Liver (tissue), 8 donors: ENCODE measurements at regions not wholly inside any gene's neighbourhood (a gene's known extent, or its start where the extent isn't known, plus 50 kb on each side); places are given as distances from the start of the nearest gene placed in this dataset.

Experiments used
- DNase-seq: peaks from one replicate; pipeline ENCODE4 v3.0.0-alpha.2; 2017; ENCODE audit warnings: low spot score
- H3K27ac ChIP-seq, 2 donors: one replicate each; pipeline ENCODE4 v1.7.0; 2013; ENCODE audit warnings: inconsistent platforms in 2 of 2, low read length in 2 of 2, control low read depth in 1 of 2, low read depth in 1 of 2, mild to moderate bottlenecking in 1 of 2
- H3K27me3 ChIP-seq, 4 donors: one replicate each; pipeline versions ENCODE4 v1.6.1 to v1.7.0; 2013; ENCODE audit warnings: low read length in 3 of 4, inconsistent platforms in 1 of 4, mild to moderate bottlenecking in 1 of 4, moderate library complexity in 1 of 4; ENCODE audit not compliant: control insufficient read depth in 4 of 4, insufficient read depth in 4 of 4
- H3K36me3 ChIP-seq, 4 donors: one replicate each; pipeline versions ENCODE4 v1.6.1 to v1.7.0; 2013; ENCODE audit warnings: low read length in 3 of 4, mild to moderate bottlenecking in 3 of 4, low read depth in 1 of 4, moderate library complexity in 1 of 4; ENCODE audit not compliant: control insufficient read depth in 4 of 4, insufficient read depth in 3 of 4
- H3K4me1 ChIP-seq, 4 donors: one replicate each; pipeline versions ENCODE4 v1.6.1 to v1.7.0; 2013; ENCODE audit warnings: low read length in 3 of 4, mild to moderate bottlenecking in 3 of 4, moderate library complexity in 1 of 4; ENCODE audit not compliant: control insufficient read depth in 4 of 4, insufficient read depth in 4 of 4
- H3K4me3 ChIP-seq, 3 donors: one replicate each; pipeline versions ENCODE4 v1.6.1 to v1.7.0; 2013; ENCODE audit warnings: low read length in 3 of 3, control low read depth in 1 of 3, low read depth in 1 of 3, mild to moderate bottlenecking in 1 of 3
- H3K9ac ChIP-seq, 2 donors: one replicate each; pipeline ENCODE4 v1.7.0; 2013; ENCODE audit warnings: low read length in 2 of 2, mild to moderate bottlenecking in 2 of 2, moderate library complexity in 2 of 2, control low read depth in 1 of 2, low read depth in 1 of 2
- H3K9me3 ChIP-seq, 4 donors: one replicate each; pipeline versions ENCODE4 v1.6.1 to v1.7.0; 2013; ENCODE audit warnings: low read length in 3 of 4; ENCODE audit not compliant: control insufficient read depth in 4 of 4
- EGR1 ChIP-seq, 2 donors: IDR thresholded peaks; 2 replicates each; pipeline ENCODE4 v1.6.1; 2016 to 2018; ENCODE audit warnings: antibody characterized with exemption in 2 of 2, low read depth in 2 of 2
- FOXA1 ChIP-seq: IDR thresholded peaks from 2 replicates; pipeline ENCODE4 v1.6.1; 2016; ENCODE audit warnings: antibody characterized with exemption
- FOXA2 ChIP-seq: IDR thresholded peaks from 2 replicates; pipeline ENCODE4 v1.6.1; 2016; ENCODE audit warnings: antibody characterized with exemption
- HNF4G ChIP-seq: IDR thresholded peaks from 2 replicates; pipeline ENCODE4 v1.6.1; 2016; ENCODE audit warnings: antibody characterized with exemption
- JUND ChIP-seq, 2 donors: IDR thresholded peaks; 2 replicates each; pipeline ENCODE4 v1.6.1; 2016; ENCODE audit warnings: antibody characterized with exemption in 2 of 2
- RAD21 ChIP-seq, 2 donors: IDR thresholded peaks; 2 replicates each; pipeline ENCODE4 v1.6.1; 2016; ENCODE audit warnings: antibody characterized with exemption in 2 of 2, mild to moderate bottlenecking in 2 of 2
- RXRA ChIP-seq, 2 donors: IDR thresholded peaks; 2 replicates each; pipeline ENCODE4 v1.6.1; 2017 to 2018; ENCODE audit warnings: antibody characterized with exemption in 2 of 2, mild to moderate bottlenecking in 1 of 2
- TAF1 ChIP-seq: conservative IDR thresholded peaks from 2 replicates; pipeline ENCODE4 v1.6.1; 2016; ENCODE audit warnings: antibody characterized with exemption, mild to moderate bottlenecking
- YY1 ChIP-seq: IDR thresholded peaks from 2 replicates; pipeline ENCODE4 v1.6.1; 2016; ENCODE audit warnings: antibody characterized with exemption, mild to moderate bottlenecking
- ZBTB33 ChIP-seq: IDR thresholded peaks from 2 replicates; pipeline ENCODE4 v1.6.1; 2016; ENCODE audit warnings: antibody characterized with exemption
- WGBS: extraction: QIAGEN DNeasy Blood & Tissue Kit; methylation state at CpG from one replicate; pipeline ENCODE4 v1.1.7; 2013; 5-methylcytosine and 5-hydroxymethylcytosine counted together
- TF ChIP-seq, protein P1 (sequence below): fragments of 150-350 bp; IDR thresholded peaks from 2 replicates; pipeline ENCODE4 v1.5.1; 2017; ENCODE audit warnings: improper control_type of control experiment, low read depth, low read length; ENCODE audit not compliant: missing input control
- TF ChIP-seq, protein P2 (sequence below): IDR thresholded peaks from 2 replicates; pipeline ENCODE4 v1.6.1; 2016; ENCODE audit warnings: antibody characterized with exemption, mild to moderate bottlenecking
- TF ChIP-seq, protein P3 (sequence below): IDR thresholded peaks from 2 replicates; pipeline ENCODE4 v1.6.1; 2016; ENCODE audit warnings: antibody characterized with exemption
- donor health status: healthy.
- donor health status: healthy.
- donor health status: healthy.
- donor health status: healthy.
- donor health status: healthy.

DNA sequence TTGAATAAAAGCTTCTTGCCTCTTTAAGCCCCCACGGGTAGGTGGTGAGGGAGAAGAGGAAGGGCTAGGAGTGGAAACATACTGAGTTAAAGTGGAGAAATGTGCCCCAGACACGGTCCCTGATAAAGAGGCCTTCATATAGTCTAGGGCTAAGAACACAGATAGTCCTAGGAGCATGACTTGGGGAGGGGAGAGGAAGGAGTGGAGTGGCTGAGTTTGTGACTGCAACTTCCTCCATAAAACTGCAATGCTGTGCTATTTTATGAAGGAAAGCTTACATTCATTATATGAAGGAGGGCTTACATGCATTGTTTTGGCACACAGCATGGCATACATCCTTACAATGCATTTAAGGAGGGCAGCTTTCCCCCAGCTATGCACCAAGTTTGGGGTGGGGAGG is 1129.4 kb upstream of the LRRTM3 start (continued):
- TF ChIP-seq JUND (IDR thresholded peaks at IDR 0.05), result no peak
- TF ChIP-seq RAD21 (IDR thresholded peaks at IDR 0.05), result no peak

GRCh38 chr10:65798133-65798532 is 1127.7 kb upstream of the LRRTM3 start:
- no peak for DNase-seq
- Histone ChIP-seq H3K4me3 (no peak overlapping the region), H3K9ac (no peak overlapping the region), H3K27me3 (no peaks in the 10 kb centered on the region), H3K36me3 (no peaks in the 10 kb centered on the region), H3K4me1 (no peaks in the 10 kb centered on the region), H3K27ac (no peak overlapping the region), H3K9me3 (no peaks in the 10 kb centered on the region)
- WGBS, result 86% methylated on average over 3 of the region's 3 CpGs
- no peak for TF ChIP-seq HNF4G
- no peak for TF ChIP-seq FOXA2
- TF ChIP-seq YY1, result no peak

- TF ChIP-seq, protein P1, sequence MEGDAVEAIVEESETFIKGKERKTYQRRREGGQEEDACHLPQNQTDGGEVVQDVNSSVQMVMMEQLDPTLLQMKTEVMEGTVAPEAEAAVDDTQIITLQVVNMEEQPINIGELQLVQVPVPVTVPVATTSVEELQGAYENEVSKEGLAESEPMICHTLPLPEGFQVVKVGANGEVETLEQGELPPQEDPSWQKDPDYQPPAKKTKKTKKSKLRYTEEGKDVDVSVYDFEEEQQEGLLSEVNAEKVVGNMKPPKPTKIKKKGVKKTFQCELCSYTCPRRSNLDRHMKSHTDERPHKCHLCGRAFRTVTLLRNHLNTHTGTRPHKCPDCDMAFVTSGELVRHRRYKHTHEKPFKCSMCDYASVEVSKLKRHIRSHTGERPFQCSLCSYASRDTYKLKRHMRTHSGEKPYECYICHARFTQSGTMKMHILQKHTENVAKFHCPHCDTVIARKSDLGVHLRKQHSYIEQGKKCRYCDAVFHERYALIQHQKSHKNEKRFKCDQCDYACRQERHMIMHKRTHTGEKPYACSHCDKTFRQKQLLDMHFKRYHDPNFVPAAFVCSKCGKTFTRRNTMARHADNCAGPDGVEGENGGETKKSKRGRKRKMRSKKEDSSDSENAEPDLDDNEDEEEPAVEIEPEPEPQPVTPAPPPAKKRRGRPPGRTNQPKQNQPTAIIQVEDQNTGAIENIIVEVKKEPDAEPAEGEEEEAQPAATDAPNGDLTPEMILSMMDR, result no peak
- TF ChIP-seq RAD21 (IDR thresholded peaks at IDR 0.05) (no peak), RXRA (IDR thresholded peaks at IDR 0.05) (no peak), FOXA1 (no peak), ZBTB33 (no peak), EGR1 (IDR thresholded peaks at IDR 0.05; ENCODE audit: low read depth in 2 of 2) (no peak), TAF1 (no peak)
- TF ChIP-seq, protein P2, sequence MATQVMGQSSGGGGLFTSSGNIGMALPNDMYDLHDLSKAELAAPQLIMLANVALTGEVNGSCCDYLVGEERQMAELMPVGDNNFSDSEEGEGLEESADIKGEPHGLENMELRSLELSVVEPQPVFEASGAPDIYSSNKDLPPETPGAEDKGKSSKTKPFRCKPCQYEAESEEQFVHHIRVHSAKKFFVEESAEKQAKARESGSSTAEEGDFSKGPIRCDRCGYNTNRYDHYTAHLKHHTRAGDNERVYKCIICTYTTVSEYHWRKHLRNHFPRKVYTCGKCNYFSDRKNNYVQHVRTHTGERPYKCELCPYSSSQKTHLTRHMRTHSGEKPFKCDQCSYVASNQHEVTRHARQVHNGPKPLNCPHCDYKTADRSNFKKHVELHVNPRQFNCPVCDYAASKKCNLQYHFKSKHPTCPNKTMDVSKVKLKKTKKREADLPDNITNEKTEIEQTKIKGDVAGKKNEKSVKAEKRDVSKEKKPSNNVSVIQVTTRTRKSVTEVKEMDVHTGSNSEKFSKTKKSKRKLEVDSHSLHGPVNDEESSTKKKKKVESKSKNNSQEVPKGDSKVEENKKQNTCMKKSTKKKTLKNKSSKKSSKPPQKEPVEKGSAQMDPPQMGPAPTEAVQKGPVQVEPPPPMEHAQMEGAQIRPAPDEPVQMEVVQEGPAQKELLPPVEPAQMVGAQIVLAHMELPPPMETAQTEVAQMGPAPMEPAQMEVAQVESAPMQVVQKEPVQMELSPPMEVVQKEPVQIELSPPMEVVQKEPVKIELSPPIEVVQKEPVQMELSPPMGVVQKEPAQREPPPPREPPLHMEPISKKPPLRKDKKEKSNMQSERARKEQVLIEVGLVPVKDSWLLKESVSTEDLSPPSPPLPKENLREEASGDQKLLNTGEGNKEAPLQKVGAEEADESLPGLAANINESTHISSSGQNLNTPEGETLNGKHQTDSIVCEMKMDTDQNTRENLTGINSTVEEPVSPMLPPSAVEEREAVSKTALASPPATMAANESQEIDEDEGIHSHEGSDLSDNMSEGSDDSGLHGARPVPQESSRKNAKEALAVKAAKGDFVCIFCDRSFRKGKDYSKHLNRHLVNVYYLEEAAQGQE, result no peak
- TF ChIP-seq, protein P3, sequence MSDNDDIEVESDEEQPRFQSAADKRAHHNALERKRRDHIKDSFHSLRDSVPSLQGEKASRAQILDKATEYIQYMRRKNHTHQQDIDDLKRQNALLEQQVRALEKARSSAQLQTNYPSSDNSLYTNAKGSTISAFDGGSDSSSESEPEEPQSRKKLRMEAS, result no peak
- 85% methylated on average over 2 of the region's 2 CpGs for WGBS
- Histone ChIP-seq H3K4me3 (no peak overlapping the region), H3K4me1 (no peaks in the 10 kb centered on the region), H3K27ac (no peak overlapping the region), H3K27me3 (no peaks in the 10 kb centered on the region), H3K9me3 (no peaks in the 10 kb centered on the region), H3K9ac (no peak overlapping the region), H3K36me3 (no peaks in the 10 kb centered on the region)
- no peak for DNase-seq
Observed at GRCh38 chr10:65802391-65802790, 1123.4 kb upstream of the LRRTM3 start.
